Lung (tissue), 11 donors: ENCODE measurements at regions not wholly inside any gene's neighbourhood (a gene's known extent, or its start where the extent isn't known, plus 50 kb on each side); places are given as distances from the start of the nearest gene placed in this dataset.

Experiments
- ATAC-seq: fragments of 200-7000 bp; cut with Tn5 transposase; one replicate; pipeline ENCODE4 v1.9.1; 2020; ENCODE audit warnings: moderate number of reproducible peaks; ENCODE audit not compliant: insufficient read depth, low FRiP score
- DNase-seq, 3 donors: peaks; one replicate each; pipeline ENCODE4 v3.0.0-alpha.2; 2013 to 2017
- H3K27ac ChIP-seq, 2 donors: one replicate each; pipeline ENCODE4 v1.5.1; 2013; ENCODE audit warnings: mild to moderate bottlenecking in 2 of 2, moderate library complexity in 2 of 2, control low read depth in 1 of 2, inconsistent platforms in 1 of 2, low read depth in 1 of 2, low read length in 1 of 2
- H3K27me3 ChIP-seq, 3 donors: one replicate each; pipeline ENCODE4 v1.5.1; 2013; ENCODE audit warnings: low read length in 2 of 3; ENCODE audit not compliant: control insufficient read depth in 3 of 3, insufficient read depth in 3 of 3
- H3K36me3 ChIP-seq, 4 donors: one replicate each; pipeline ENCODE4 v1.5.1; 2013; ENCODE audit warnings: low read length in 4 of 4, mild to moderate bottlenecking in 1 of 4, moderate library complexity in 1 of 4; ENCODE audit not compliant: control insufficient read depth in 4 of 4, insufficient read depth in 4 of 4
- H3K4me1 ChIP-seq, 5 donors: one replicate each; pipeline ENCODE4 v1.5.1; 2013; ENCODE audit warnings: low read length in 5 of 5, mild to moderate bottlenecking in 2 of 5, moderate library complexity in 1 of 5; ENCODE audit not compliant: control insufficient read depth in 5 of 5, insufficient read depth in 5 of 5
- H3K4me3 ChIP-seq: one replicate; pipeline ENCODE4 v1.5.1; 2013; ENCODE audit warnings: mild to moderate bottlenecking, control low read depth, moderate library complexity
- H3K9ac ChIP-seq, 2 donors: one replicate each; pipeline ENCODE4 v1.5.1; 2013; ENCODE audit warnings: low read length in 2 of 2, control low read depth in 1 of 2; ENCODE audit not compliant: insufficient read depth in 1 of 2
- H3K9me3 ChIP-seq, 4 donors: one replicate each; pipeline ENCODE4 v1.5.1; 2013; ENCODE audit warnings: low read length in 3 of 4, mild to moderate bottlenecking in 1 of 4, moderate library complexity in 1 of 4; ENCODE audit not compliant: control insufficient read depth in 4 of 4, insufficient read depth in 3 of 4
- CTCF ChIP-seq: IDR thresholded peaks from 2 replicates; pipeline ENCODE4 v1.5.1; 2012; ENCODE audit warnings: mild to moderate bottlenecking; ENCODE audit errors: control extremely low read depth, extremely low read depth
- WGBS, 2 donors: extraction: QIAGEN DNeasy Blood & Tissue Kit; methylation state at CpG; one replicate each; pipeline ENCODE4 v1.1.7; 2013; 5-methylcytosine and 5-hydroxymethylcytosine counted together
- donor health status: control.
- donor health status: control.
- donor health status: Bipolar disorder and iron deficiency.
- donor health status: healthy.
- donor health status: DM: yes; HTN: yes; CAD: no.

- TF ChIP-seq CTCF = no peak
These were observed 425.9 kb upstream of the ZNF385D start for GRCh38 chr3:22176911-22177310.

GRCh38 chr3:22189616-22190015, 438.6 kb upstream of the ZNF385D start:
- no peak for TF ChIP-seq CTCF
- Histone ChIP-seq H3K27me3 (no peaks in the 10 kb centered on the region), H3K36me3 (no peaks in the 10 kb centered on the region), H3K4me1 (no peaks in the 10 kb centered on the region), H3K9ac (no peak overlapping the region), H3K4me3 (no peak overlapping the region), H3K27ac (no peak overlapping the region), H3K9me3 (peaks cover 0 to 4% (median 0%) of the 10 kb centered on the region in 4 donors)
- DNase-seq = no peak
- no peak for ATAC-seq

More at GRCh38 chr3:22176911-22177310, 425.9 kb upstream of the ZNF385D start:
- Histone ChIP-seq H3K27me3 (no peaks in the 10 kb centered on the region), H3K27ac (no peak overlapping the region), H3K36me3 (no peaks in the 10 kb centered on the region), H3K9ac (no peak overlapping the region), H3K9me3 (no peaks in the 10 kb centered on the region), H3K4me3 (no peak overlapping the region), H3K4me1 (peaks cover 0 to 4% (median 0%) of the 10 kb centered on the region in 5 donors)
- 84% methylated on average over 3 of the region's 3 CpGs for WGBS, 2 donors
- DNase-seq (no peak), ATAC-seq (no peak)

GRCh38 chr3:22199095-22199494, 448.1 kb upstream of the ZNF385D start:
- Histone ChIP-seq H3K9me3 (peaks cover 0 to 2% (median 0%) of the 10 kb centered on the region in 4 donors), H3K4me3 (no peak overlapping the region), H3K4me1 (peaks cover 0 to 7% (median 0%) of the 10 kb centered on the region in 5 donors), H3K36me3 (peaks cover 0 to 7% (median 1%) of the 10 kb centered on the region in 4 donors), H3K27me3 (no peaks in the 10 kb centered on the region), H3K27ac (no peak overlapping the region), H3K9ac (no peak overlapping the region)
- peak in 1 of 3 donors; percentile 13 for DNase-seq
- no peak for TF ChIP-seq CTCF
- no peak for ATAC-seq
- 30 to 53% methylated on average over 1 of the region's 1 CpG for WGBS, 2 donors

- Histone ChIP-seq H3K4me3 (no peak overlapping the region), H3K9ac (no peak overlapping the region), H3K36me3 (peaks cover 0 to 4% (median 0%) of the 10 kb centered on the region in 4 donors), H3K27ac (no peak overlapping the region), H3K27me3 (no peaks in the 10 kb centered on the region), H3K4me1 (peaks cover 0 to 10% (median 0%) of the 10 kb centered on the region in 5 donors), H3K9me3 (peaks cover 0 to under 1% (median 0%) of the 10 kb centered on the region in 4 donors)
- 74 to 80% methylated on average over 1 of the region's 1 CpG for WGBS, 2 donors
- ATAC-seq (no peak), DNase-seq (peak; percentile 25 to 94 (median 93))
- no peak for TF ChIP-seq CTCF
These were observed 457.8 kb upstream of the ZNF385D start for GRCh38 chr3:22208844-22209243.
